Activated CD4-positive, alpha-beta T cell treated with anti-CD3 and anti-CD28 coated beads for 4 hours (primary cell): ENCODE measurements at regions not wholly inside any gene's neighbourhood (a gene's known extent, or its start where the extent isn't known, plus 50 kb on each side); places are given as distances from the start of the nearest gene placed in this dataset.
A peak's percentile ranks its signal among the peaks of the same experiment; 100 is the strongest.

Experiments used
- DNase-seq, 2 donors: peaks; one replicate each; pipeline ENCODE4 v3.0.0-alpha.2; 2020

DNA sequence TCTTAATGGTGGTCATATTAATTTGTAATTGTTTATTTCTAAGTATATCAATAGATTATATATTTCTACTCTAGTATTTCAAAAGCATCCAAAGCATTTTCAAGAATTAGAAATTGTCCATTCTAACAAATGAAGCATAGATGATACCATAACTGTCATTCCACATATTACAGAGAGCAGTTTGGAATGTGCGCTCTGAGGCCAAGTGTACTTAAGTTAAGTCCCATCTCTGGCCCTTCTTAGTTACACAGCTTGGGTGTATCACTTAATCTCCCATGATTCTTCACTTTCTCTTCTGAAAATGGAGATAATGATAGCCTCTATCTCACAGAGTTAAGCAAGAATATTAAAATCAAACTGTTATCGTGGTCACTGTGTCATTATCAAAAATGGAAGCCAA, 281.1 kb downstream of the MRPL39 start:
- DNase-seq = no peak

GRCh38 chr21:25324666-25325065, 282.6 kb downstream of the MRPL39 start:
- DNase-seq = no peak

DNA sequence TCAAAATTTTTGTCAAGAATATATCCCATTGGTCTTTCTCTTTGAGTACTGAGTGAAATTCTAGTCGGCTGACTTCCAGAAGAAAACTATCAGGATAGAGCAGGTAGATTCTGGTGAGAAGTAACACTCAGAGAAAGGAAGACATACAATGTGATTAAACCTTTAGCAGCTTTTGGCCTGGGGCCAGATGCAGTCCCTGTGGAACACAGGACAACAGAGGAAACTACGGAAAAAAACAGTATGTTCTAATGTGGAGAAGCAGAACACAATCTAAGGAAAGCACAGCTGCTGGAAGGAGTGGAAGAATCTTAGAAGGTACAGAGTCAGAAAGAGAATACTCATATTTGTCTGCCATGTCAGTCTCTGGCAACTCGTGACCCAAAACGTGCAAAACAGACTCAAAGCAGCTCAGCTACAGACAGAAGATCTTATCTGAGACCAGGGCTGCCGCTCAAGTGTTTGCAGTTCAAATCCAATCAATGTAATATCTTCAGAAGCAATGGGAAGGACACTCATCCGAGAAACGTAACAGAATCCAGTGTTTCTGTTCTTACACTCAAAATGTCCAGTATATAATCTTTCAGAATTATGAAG, 283.8 kb downstream of the MRPL39 start:
- no peak for DNase-seq

- no peak for DNase-seq
Observed at GRCh38 chr21:25314247-25314646, 293.0 kb downstream of the MRPL39 start.

GRCh38 chr21:25313829-25314228, 293.5 kb downstream of the MRPL39 start:
- DNase-seq = no peak

GRCh38 chr21:25307489-25307888, 299.8 kb downstream of the MRPL39 start:
- no peak for DNase-seq

GRCh38 chr21:25304611-25305010, 302.7 kb downstream of the MRPL39 start:
- DNase-seq = no peak

DNA sequence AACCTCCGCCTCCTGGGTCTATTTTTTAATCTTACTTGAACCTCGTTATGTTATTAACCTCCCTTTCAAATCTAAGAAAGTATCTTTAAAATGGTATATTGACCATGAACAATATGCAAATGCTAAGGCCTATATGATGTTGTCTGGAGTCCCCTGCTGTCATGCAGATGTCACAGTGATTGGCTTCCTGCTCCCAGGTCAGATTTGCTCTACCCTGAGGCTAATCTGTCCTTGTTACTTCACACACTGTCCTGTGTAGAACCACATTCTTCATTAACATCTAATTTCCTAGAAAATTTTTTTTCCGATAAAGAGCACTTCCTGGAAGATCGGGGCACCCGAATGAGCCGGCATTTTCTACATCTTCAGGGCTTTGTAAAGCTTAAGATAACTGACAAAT, 306.6 kb downstream of the MRPL39 start:
- DNase-seq = no peak

- DNase-seq = no peak
Observed at GRCh38 chr21:25298512-25299491, 308.5 kb downstream of the MRPL39 start.

DNA sequence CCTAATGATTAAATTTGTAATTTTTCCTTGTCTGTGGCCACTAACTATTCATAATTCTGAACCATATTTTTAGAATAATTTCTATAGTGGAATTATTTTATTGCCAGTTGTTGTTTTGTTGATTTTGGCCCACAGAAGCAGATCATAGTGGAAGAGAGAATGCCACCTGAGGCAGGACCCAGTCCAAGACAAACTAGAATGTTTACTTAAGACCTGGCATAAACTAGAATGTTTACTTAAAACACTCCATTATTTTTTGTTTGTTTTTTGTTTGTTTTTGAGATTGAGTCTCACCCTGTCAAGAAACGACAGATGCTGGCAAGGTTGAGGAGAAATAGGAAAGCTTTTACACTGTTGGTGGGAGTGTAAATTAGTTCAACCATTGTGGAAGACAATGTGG, 310.2 kb downstream of the MRPL39 start:
- DNase-seq = no peak

DNA sequence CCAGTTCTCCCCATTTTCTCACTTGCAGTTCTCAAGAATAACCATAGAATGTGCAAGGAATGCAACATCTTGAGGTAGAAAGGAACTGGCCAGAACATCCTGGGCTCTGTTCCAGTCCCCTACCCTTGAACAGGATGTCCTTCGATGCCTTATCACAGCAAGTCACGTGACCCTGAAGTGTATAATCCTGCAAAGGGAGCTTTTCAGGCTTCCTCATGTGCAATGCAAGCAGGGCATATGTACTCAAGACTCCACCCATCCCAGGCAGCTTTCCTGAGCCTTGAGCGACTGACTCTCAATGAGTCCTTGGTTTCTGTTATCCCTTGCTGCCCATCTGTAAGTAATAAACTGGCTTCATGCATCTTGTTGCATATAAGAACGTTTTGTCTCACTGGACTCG, 311.0 kb downstream of the MRPL39 start:
- DNase-seq = no peak

- no peak for DNase-seq
Observed at GRCh38 chr21:25292396-25292795, 314.9 kb downstream of the MRPL39 start.

DNA sequence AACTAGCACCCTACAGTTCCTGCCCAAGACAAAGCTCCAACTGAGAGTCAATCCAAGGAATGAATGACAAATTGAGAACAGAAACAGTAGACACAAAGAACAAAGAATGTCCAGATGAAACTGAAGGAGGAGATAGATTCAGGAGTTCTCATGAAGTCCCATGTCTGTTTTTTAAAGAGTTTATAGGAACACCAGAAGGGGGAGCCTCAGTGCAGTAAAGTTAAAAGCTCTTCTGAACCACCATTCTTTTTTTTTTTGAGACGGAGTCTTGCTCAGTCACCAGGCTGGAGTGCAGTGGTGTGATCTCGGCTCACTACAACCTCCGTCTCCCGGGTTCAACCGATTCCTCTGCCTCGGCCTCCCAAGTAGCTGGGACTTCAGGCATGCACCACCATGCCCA, 323.6 kb downstream of the MRPL39 start:
- peak in 1 of 2 donors; percentile 1 for DNase-seq

- no peak for DNase-seq
Observed at GRCh38 chr21:25281134-25281533, 326.1 kb downstream of the MRPL39 start.

- DNase-seq = no peak
Observed at GRCh38 chr21:25280061-25280460, 327.2 kb downstream of the MRPL39 start.

- DNase-seq = no peak
Observed at GRCh38 chr21:25273959-25274358, 333.3 kb downstream of the MRPL39 start.

DNA sequence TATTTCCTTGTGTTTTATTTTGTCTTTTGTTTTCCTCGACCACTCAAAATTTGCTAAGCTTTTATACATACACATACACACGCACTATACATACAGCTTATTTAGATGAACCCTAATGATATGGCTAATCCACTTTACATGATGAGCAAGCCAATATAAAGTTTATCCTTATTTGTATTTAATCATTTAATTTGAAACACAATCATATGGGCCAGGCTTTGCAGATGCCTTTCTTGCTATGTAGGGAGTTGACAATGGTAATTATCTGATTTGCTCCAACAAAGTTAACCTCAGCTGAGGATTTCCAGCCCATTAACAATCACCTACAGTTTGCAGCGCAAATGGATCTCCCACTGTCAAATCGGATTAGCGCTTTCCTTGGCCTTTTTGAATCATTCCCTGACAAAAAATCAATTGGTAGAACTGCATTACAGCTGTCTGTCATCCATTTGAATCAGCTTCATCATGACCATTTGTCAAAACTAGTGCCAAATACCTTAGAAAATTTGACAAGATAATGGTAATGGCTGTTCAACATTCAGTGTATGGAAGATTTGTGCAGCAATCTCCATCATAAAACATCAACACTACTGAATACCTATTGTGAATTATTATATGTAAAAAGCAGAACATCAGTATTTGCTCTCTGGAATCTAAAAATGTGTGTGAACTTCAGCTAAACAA, 352.6 kb downstream of the MRPL39 start:
- no peak for DNase-seq

DNA sequence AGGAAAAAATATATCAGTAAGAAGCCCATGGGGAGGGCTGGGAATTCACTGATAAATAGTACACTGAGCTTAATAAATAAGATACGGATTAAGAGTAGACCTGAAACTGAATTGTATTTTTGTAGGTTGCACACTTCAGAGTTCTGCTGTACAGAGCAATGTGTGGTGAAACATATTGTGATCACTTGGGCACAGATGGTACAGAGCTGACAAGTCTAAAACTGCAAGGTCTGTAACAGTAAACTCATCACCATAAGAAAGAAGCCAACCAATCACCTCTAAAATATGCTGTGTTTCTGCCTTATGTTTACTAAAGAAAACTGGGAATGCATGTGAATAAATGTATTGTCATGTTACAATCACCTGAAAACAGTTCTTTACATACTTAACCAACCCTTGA, 360.7 kb downstream of the MRPL39 start:
- no peak for DNase-seq

DNA sequence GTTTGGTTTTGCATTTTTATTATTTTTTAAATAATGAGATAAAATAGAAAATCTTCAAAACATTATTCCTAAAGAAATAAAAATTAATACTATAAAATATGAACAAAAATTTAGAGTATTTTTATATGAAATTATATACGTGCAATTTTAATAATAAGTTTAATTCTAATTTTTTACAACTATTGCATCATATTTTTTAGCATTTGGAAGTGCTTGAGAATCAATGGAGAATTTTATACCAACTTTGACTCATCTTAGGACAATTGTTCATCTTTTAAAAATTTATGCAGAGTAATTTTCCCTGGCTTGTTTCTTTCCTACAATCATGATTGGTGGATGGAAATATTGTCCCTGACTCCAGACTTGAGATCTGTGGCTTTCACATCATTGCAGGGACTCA, 362.5 kb downstream of the MRPL39 start:
- no peak for DNase-seq

DNA sequence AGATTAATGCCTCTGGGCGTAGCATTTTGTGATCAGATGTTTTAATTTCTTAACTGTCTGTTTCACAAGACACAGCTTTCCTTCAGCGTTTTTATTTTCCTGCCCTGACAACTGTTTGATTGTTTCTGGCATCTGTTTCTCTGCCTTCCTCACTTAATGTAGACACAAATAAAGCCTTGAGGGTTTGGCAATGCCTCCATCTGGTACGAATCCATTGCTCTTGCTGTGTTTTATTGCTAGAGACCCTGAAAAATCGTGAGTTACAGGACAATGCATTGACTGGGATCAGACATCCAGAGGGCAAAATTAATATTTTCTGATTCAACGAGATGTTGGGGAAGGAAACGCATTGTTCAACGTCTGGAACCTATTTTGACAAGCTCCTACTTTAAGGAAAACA, 363.5 kb downstream of the MRPL39 start:
- DNase-seq = no peak

DNA sequence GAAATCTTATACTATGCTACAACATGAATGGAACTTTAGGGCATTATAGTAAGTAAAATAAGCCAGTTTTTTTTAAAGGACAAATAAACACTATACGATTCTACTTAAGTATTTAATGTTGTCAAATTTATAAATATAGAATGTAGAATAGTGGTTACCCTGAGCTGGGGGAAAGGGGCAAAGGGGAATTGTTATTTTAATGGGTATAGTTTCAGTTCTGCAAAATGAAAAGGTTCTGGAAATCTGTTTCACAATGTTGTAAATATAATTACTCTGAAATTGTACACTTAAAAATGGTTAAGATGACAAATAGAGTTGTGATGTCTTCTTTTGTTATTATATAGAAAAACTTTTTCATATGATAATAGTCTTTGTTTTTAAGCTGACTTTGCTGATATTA, 366.3 kb downstream of the MRPL39 start:
- no peak for DNase-seq

- no peak for DNase-seq
Observed at GRCh38 chr21:25234857-25235801, 372.2 kb downstream of the MRPL39 start.

DNA sequence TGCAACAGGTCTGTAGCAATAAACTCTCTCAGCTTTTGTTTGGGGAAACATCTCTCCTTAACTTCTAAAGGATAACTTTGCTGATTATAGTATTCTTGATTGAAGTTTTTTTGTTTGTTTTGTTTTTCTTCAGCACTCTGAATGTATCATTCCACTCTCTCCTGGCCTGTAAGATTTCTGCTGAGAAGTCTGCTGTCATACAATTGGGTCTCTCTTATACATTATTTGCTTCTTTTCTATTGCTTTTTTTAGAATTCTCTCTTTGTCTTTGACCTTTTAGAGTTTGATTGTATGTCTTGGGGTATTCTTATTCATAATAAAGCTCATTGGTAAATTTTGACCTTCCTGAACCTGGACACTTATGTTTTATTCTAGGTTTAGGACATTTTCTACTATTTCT, 386.3 kb downstream of the MRPL39 start:
- DNase-seq = no peak
